Kidney epithelial cell (primary cell): ENCODE measurements at regions not wholly inside any gene's neighbourhood (a gene's known extent, or its start where the extent isn't known, plus 50 kb on each side); places are given as distances from the start of the nearest gene placed in this dataset.

Experiments
- DNase-seq: peaks from one replicate; pipeline ENCODE4 v3.0.0-alpha.2; 2010; ENCODE audit warnings: low read depth
- H3K27me3 ChIP-seq: 2 replicates; pipeline ENCODE4 v1.6.0; 2011; ENCODE audit warnings: low read length; ENCODE audit not compliant: control insufficient read depth, insufficient read depth
- H3K36me3 ChIP-seq: 2 replicates; pipeline ENCODE4 v1.5.1; 2011; ENCODE audit warnings: low read length; ENCODE audit not compliant: control insufficient read depth, insufficient read depth
- H3K4me3 ChIP-seq: 2 replicates; pipeline ENCODE4 v1.5.1; 2011; ENCODE audit warnings: low read depth, mild to moderate bottlenecking, control low read depth, low read length
- CTCF ChIP-seq: IDR thresholded peaks from 2 replicates; pipeline ENCODE4 v1.5.1; 2011; ENCODE audit warnings: mild to moderate bottlenecking, moderate library complexity, low read length, control low read depth, inconsistent platforms; ENCODE audit not compliant: insufficient read depth, poor library complexity, severe bottlenecking

GRCh38 chr3:194283221-194284006 lies 67.7 kb downstream of the CPN2 start:
- peaks cover 4% of the 10 kb centered on the region for H3K27me3 ChIP-seq
- no peak for DNase-seq
- TF ChIP-seq CTCF, result no peak

GRCh38 chr3:194284351-194284750 lies 66.8 kb downstream of the CPN2 start:
- DNase-seq, result no peak
- no peak for TF ChIP-seq CTCF
- Histone ChIP-seq H3K4me3 (no peak overlapping the region), H3K27me3 (peaks cover 4% of the 10 kb centered on the region), H3K36me3 (no peaks in the 10 kb centered on the region)

More at GRCh38 chr3:194283221-194284006, 67.7 kb downstream of the CPN2 start:
- Histone ChIP-seq H3K36me3 (no peaks in the 10 kb centered on the region), H3K4me3 (no peak overlapping the region)

- Histone ChIP-seq H3K27me3 (peaks cover 2% of the 10 kb centered on the region), H3K4me3 (no peak overlapping the region), H3K36me3 (no peaks in the 10 kb centered on the region)
- no peak for DNase-seq
- TF ChIP-seq CTCF, result no peak
These were observed 65.9 kb downstream of the CPN2 start for GRCh38 chr3:194285024-194285849.

- H3K4me3 ChIP-seq, result no peak overlapping the region
- H3K36me3 ChIP-seq, result no peaks in the 10 kb centered on the region
- peaks cover 2% of the 10 kb centered on the region for H3K27me3 ChIP-seq
- no peak for TF ChIP-seq CTCF
- no peak for DNase-seq
These were observed 65.3 kb downstream of the CPN2 start for GRCh38 chr3:194285850-194286197.

- Histone ChIP-seq H3K27me3 (peaks cover 2% of the 10 kb centered on the region), H3K4me3 (no peak overlapping the region), H3K36me3 (no peaks in the 10 kb centered on the region)
- TF ChIP-seq CTCF, result no peak
- DNase-seq, result no peak
These were observed 64.6 kb downstream of the CPN2 start for GRCh38 chr3:194286375-194287146.
